ENCODE measurements at regions not wholly inside any gene's neighbourhood (a gene's known extent, or its start where the extent isn't known, plus 50 kb on each side); places are given as distances from the start of the nearest gene placed in this dataset.

GRCh38 chr16:85297881-85298280 is 185.6 kb upstream of the CIBAR2 start:
- no peak for DNase-seq
- H3K4me3 Mint-ChIP-seq = no peak overlapping the region
- H3K27me3 Mint-ChIP-seq (ENCODE audit: low read depth, poor library complexity) = peaks cover 87% of the 10 kb centered on the region
- H3K4me1 Mint-ChIP-seq = peaks cover 45% of the 10 kb centered on the region
- H3K9me3 Mint-ChIP-seq = no peaks in the 10 kb centered on the region
- TF ChIP-seq CTCF (IDR thresholded peaks at IDR 0.05) = no peak
- H3K27ac Mint-ChIP-seq = no peak overlapping the region
- H3K36me3 Mint-ChIP-seq (ENCODE audit: low read depth) = peaks cover 5% of the 10 kb centered on the region

- peaks cover 5% of the 10 kb centered on the region for H3K36me3 Mint-ChIP-seq (ENCODE audit: low read depth)
- H3K4me3 Mint-ChIP-seq = no peak overlapping the region
- H3K27ac Mint-ChIP-seq = no peak overlapping the region
- no peaks in the 10 kb centered on the region for H3K9me3 Mint-ChIP-seq
- H3K4me1 Mint-ChIP-seq = peaks cover 43% of the 10 kb centered on the region
- no peak for TF ChIP-seq CTCF (IDR thresholded peaks at IDR 0.05)
- peaks cover 73% of the 10 kb centered on the region for H3K27me3 Mint-ChIP-seq (ENCODE audit: low read depth, poor library complexity)
- no peak for DNase-seq
Measured at GRCh38 chr16:85300406-85300968, 188.2 kb upstream of the CIBAR2 start.

- H3K4me3 Mint-ChIP-seq = peak overlapping the region; percentile 45
- DNase-seq = no peak
- H3K9me3 Mint-ChIP-seq = no peaks in the 10 kb centered on the region
- peaks cover 5% of the 10 kb centered on the region for H3K36me3 Mint-ChIP-seq (ENCODE audit: low read depth)
- no peak overlapping the region for H3K27ac Mint-ChIP-seq
- peaks cover 72% of the 10 kb centered on the region for H3K27me3 Mint-ChIP-seq (ENCODE audit: low read depth, poor library complexity)
- TF ChIP-seq CTCF (IDR thresholded peaks at IDR 0.05) = no peak
- peaks cover 46% of the 10 kb centered on the region for H3K4me1 Mint-ChIP-seq
Measured at GRCh38 chr16:85301231-85301630, 189.0 kb upstream of the CIBAR2 start.

GRCh38 chr16:85302018-85302847 is 190.0 kb upstream of the CIBAR2 start:
- no peaks in the 10 kb centered on the region for H3K9me3 Mint-ChIP-seq
- TF ChIP-seq CTCF (IDR thresholded peaks at IDR 0.05) = no peak
- peaks cover 66% of the 10 kb centered on the region for H3K27me3 Mint-ChIP-seq (ENCODE audit: low read depth, poor library complexity)
- H3K4me3 Mint-ChIP-seq = peak overlapping the region; percentile 8
- DNase-seq = no peak
- no peak overlapping the region for H3K27ac Mint-ChIP-seq
- H3K4me1 Mint-ChIP-seq = peaks cover 45% of the 10 kb centered on the region
- H3K36me3 Mint-ChIP-seq (ENCODE audit: low read depth) = no peaks in the 10 kb centered on the region

GRCh38 chr16:85302848-85303353 is 190.6 kb upstream of the CIBAR2 start:
- no peak for DNase-seq
- Mint-ChIP-seq H3K9me3 (no peaks in the 10 kb centered on the region), H3K27ac (no peak overlapping the region), H3K36me3 (ENCODE audit: low read depth) (no peaks in the 10 kb centered on the region), H3K4me3 (no peak overlapping the region), H3K4me1 (peaks cover 52% of the 10 kb centered on the region), H3K27me3 (ENCODE audit: low read depth, poor library complexity) (peaks cover 64% of the 10 kb centered on the region)
- TF ChIP-seq CTCF (IDR thresholded peaks at IDR 0.05) = no peak

All from nephron progenitor cell (in vitro differentiated cells).